ENCODE measurements at regions not wholly inside any gene's neighbourhood (a gene's known extent, or its start where the extent isn't known, plus 50 kb on each side); places are given as distances from the start of the nearest gene placed in this dataset.

- H3K4me3 ChIP-seq (ENCODE audit: low read depth, low read length): no peak overlapping the region
- H3K9ac ChIP-seq (ENCODE audit: low read length): no peak overlapping the region
- no peaks in the 10 kb centered on the region for H3K36me3 ChIP-seq (ENCODE audit: control insufficient read depth, insufficient read depth, low read length)
- H3K27ac ChIP-seq (ENCODE audit: low read depth, low read length): no peak overlapping the region
- peaks cover 9% of the 10 kb centered on the region for H3K4me1 ChIP-seq (ENCODE audit: control insufficient read depth, insufficient read depth, low read length)
- H3K27me3 ChIP-seq (ENCODE audit: control insufficient read depth, insufficient read depth, low read length): peaks cover 22% of the 10 kb centered on the region
- peaks cover 3% of the 10 kb centered on the region; the same call in 1 of the 2 replicates for H3K9me3 ChIP-seq (ENCODE audit: control insufficient read depth, insufficient read depth, low read depth, low read length)
Observed at GRCh38 chr12:114302606-114303315, 103.2 kb downstream of the TBX5 start.

DNA sequence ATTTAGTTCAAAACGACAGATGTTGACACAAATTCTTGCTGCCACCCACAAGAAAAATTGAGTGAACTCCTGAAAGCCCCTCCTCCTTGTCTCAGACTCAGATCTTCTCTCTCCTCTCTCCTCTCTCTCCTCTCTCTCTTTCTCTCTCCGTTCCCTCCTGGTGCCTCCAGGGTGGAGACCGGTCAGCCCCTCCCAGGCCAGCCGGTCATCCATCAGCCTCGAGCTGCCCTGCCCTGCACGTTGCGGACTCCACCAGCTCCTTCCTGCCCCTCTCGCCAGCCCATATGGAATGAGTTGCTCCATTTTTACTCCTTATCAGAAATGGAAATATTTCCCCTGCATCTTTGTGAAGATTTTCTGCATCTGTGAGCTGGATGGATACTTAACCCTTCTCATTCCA is 103.8 kb downstream of the TBX5 start:
- Histone ChIP-seq H3K9me3 (ENCODE audit: control insufficient read depth, insufficient read depth, low read depth, low read length) (peaks cover 3% of the 10 kb centered on the region; the same call in 1 of the 2 replicates), H3K27me3 (ENCODE audit: control insufficient read depth, insufficient read depth, low read length) (peaks cover 21% of the 10 kb centered on the region)

GRCh38 chr12:114294303-114294685 is 111.7 kb downstream of the TBX5 start:
- H3K4me1 ChIP-seq (ENCODE audit: control insufficient read depth, insufficient read depth, low read length): no peaks in the 10 kb centered on the region
- no peak overlapping the region for H3K9ac ChIP-seq (ENCODE audit: low read length)
- no peak overlapping the region for H3K27ac ChIP-seq (ENCODE audit: low read depth, low read length)
- H3K9me3 ChIP-seq (ENCODE audit: control insufficient read depth, insufficient read depth, low read depth, low read length): peaks cover 17% of the 10 kb centered on the region
- peaks cover 5% of the 10 kb centered on the region; the same call in 1 of the 2 replicates for H3K27me3 ChIP-seq (ENCODE audit: control insufficient read depth, insufficient read depth, low read length)
- no peak overlapping the region for H3K4me3 ChIP-seq (ENCODE audit: low read depth, low read length)
- no peaks in the 10 kb centered on the region for H3K36me3 ChIP-seq (ENCODE audit: control insufficient read depth, insufficient read depth, low read length)

More for the DNA sequence above, 103.8 kb downstream of the TBX5 start:
- Histone ChIP-seq H3K4me1 (ENCODE audit: control insufficient read depth, insufficient read depth, low read length) (peaks cover 9% of the 10 kb centered on the region), H3K27ac (ENCODE audit: low read depth, low read length) (no peak overlapping the region), H3K36me3 (ENCODE audit: control insufficient read depth, insufficient read depth, low read length) (no peaks in the 10 kb centered on the region), H3K4me3 (ENCODE audit: low read depth, low read length) (no peak overlapping the region), H3K9ac (ENCODE audit: low read length) (no peak overlapping the region)

DNA sequence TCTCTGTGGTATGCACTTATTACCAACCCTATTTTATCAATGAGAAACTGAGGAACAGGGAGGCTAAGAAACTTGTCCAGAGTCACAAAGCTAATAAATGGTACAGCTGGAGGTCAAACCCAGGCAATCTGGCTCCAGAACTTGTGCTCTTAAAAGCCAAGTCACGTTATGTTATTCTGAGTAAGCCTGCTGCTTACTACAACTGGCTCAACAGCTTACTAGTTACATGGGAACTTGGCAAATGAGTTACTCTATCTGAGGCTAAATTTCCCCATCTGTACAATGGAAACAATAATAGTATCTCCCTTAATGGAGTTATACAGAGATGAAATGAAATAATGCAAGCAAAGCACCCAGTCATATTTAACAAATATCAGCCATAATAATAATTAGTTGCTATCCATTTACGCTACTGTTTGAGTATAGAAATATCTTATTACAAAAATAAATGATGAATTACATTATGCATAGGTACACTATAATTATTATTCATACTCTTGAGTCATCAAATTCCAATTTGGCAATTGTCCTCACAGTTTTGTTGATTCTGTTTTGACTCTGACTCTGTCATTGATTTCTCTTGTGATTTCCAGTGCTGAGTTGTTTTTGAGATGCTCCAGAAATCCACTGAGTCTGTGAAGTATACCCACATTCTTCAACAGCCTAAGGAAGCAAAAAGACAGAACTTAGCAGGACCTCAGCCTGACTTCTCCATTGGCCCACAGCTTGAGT is 112.2 kb downstream of the TBX5 start:
- Histone ChIP-seq H3K4me3 (ENCODE audit: low read depth, low read length) (no peak overlapping the region), H3K4me1 (ENCODE audit: control insufficient read depth, insufficient read depth, low read length) (no peaks in the 10 kb centered on the region), H3K9ac (ENCODE audit: low read length) (no peak overlapping the region), H3K9me3 (ENCODE audit: control insufficient read depth, insufficient read depth, low read depth, low read length) (peaks cover 17% of the 10 kb centered on the region), H3K27ac (ENCODE audit: low read depth, low read length) (no peak overlapping the region), H3K27me3 (ENCODE audit: control insufficient read depth, insufficient read depth, low read length) (peaks cover 5% of the 10 kb centered on the region; the same call in 1 of the 2 replicates), H3K36me3 (ENCODE audit: control insufficient read depth, insufficient read depth, low read length) (no peaks in the 10 kb centered on the region)

DNA sequence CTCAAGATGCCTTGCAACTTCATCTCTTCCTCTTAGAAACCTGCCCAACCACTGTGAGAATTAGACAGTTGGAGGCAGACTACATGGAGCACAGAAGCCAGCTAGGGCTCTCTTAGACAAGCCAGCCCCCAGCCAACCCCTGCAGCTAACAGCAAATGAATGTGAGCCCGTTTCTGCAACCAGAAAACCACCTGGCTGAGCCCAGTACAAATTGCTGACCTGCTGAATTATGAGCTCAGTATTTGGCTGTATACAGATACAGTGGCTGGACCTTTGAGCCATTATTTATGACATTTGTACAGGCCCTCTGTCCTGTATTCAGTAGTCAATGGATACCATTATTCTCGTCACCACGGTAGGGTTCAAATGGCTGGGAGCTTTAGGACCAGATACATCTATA is 112.9 kb downstream of the TBX5 start:
- no peak overlapping the region for H3K27ac ChIP-seq (ENCODE audit: low read depth, low read length)
- no peak overlapping the region for H3K9ac ChIP-seq (ENCODE audit: low read length)
- no peaks in the 10 kb centered on the region for H3K36me3 ChIP-seq (ENCODE audit: control insufficient read depth, insufficient read depth, low read length)
- H3K4me1 ChIP-seq (ENCODE audit: control insufficient read depth, insufficient read depth, low read length): peaks cover 5% of the 10 kb centered on the region
- peaks cover 17% of the 10 kb centered on the region for H3K9me3 ChIP-seq (ENCODE audit: control insufficient read depth, insufficient read depth, low read depth, low read length)
- peaks cover 5% of the 10 kb centered on the region; the same call in 1 of the 2 replicates for H3K27me3 ChIP-seq (ENCODE audit: control insufficient read depth, insufficient read depth, low read length)
- no peak overlapping the region for H3K4me3 ChIP-seq (ENCODE audit: low read depth, low read length)

DNA sequence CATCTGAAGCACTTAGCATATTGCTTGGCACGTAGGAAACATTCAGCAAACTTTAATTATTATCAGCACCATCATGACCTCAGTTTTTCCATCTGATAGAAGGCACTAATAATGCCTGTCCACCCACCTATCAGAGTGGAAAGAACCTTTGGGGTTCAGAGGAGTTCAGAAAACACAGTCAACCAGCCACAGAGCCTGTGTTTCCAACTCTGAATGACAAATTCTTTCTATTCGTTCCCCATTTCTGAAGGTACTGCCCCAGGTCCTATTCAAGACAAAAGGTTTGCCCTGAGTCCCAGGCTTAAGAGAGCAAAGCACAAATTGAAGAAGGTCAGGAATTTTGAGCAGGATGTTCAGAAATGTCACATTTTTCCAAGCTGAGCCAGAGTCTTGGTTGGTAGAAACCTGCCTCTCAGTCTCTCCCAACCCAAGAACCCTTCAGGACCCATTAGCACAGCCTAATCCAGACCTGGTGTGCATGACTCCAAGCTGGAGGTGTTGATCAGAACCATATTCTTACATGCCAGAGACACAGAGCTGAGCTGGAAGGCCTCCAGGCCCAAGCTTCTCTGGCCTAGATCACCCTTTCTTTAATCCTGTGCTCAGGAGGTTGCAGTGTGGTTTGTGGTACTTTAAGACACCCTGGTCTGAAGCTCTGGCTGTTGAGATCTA is 114.4 kb downstream of the TBX5 start:
- Histone ChIP-seq H3K4me3 (ENCODE audit: low read depth, low read length) (no peak overlapping the region), H3K4me1 (ENCODE audit: control insufficient read depth, insufficient read depth, low read length) (peaks cover 13% of the 10 kb centered on the region), H3K36me3 (ENCODE audit: control insufficient read depth, insufficient read depth, low read length) (no peaks in the 10 kb centered on the region), H3K9me3 (ENCODE audit: control insufficient read depth, insufficient read depth, low read depth, low read length) (peaks cover 13% of the 10 kb centered on the region), H3K27me3 (ENCODE audit: control insufficient read depth, insufficient read depth, low read length) (peaks cover 5% of the 10 kb centered on the region; the same call in 1 of the 2 replicates), H3K9ac (ENCODE audit: low read length) (no peak overlapping the region), H3K27ac (ENCODE audit: low read depth, low read length) (no peak overlapping the region)

- no peak overlapping the region for H3K4me3 ChIP-seq (ENCODE audit: low read depth, low read length)
- H3K9ac ChIP-seq (ENCODE audit: low read length): no peak overlapping the region
- H3K4me1 ChIP-seq (ENCODE audit: control insufficient read depth, insufficient read depth, low read length): peaks cover 26% of the 10 kb centered on the region
- no peak overlapping the region for H3K27ac ChIP-seq (ENCODE audit: low read depth, low read length)
- H3K9me3 ChIP-seq (ENCODE audit: control insufficient read depth, insufficient read depth, low read depth, low read length): peaks cover 6% of the 10 kb centered on the region
- H3K27me3 ChIP-seq (ENCODE audit: control insufficient read depth, insufficient read depth, low read length): no peaks in the 10 kb centered on the region; the same call in 1 of the 2 replicates
- no peaks in the 10 kb centered on the region for H3K36me3 ChIP-seq (ENCODE audit: control insufficient read depth, insufficient read depth, low read length)
Observed at GRCh38 chr12:114287821-114288525, 118.0 kb downstream of the TBX5 start.

- H3K27me3 ChIP-seq (ENCODE audit: control insufficient read depth, insufficient read depth, low read length): no peaks in the 10 kb centered on the region; the same call in 1 of the 2 replicates
- no peak overlapping the region for H3K9ac ChIP-seq (ENCODE audit: low read length)
- H3K36me3 ChIP-seq (ENCODE audit: control insufficient read depth, insufficient read depth, low read length): no peaks in the 10 kb centered on the region
- H3K4me1 ChIP-seq (ENCODE audit: control insufficient read depth, insufficient read depth, low read length): peaks cover 26% of the 10 kb centered on the region
- H3K27ac ChIP-seq (ENCODE audit: low read depth, low read length): no peak overlapping the region
- no peak overlapping the region for H3K4me3 ChIP-seq (ENCODE audit: low read depth, low read length)
- H3K9me3 ChIP-seq (ENCODE audit: control insufficient read depth, insufficient read depth, low read depth, low read length): no peaks in the 10 kb centered on the region
Observed at GRCh38 chr12:114286145-114286544, 119.8 kb downstream of the TBX5 start.

DNA sequence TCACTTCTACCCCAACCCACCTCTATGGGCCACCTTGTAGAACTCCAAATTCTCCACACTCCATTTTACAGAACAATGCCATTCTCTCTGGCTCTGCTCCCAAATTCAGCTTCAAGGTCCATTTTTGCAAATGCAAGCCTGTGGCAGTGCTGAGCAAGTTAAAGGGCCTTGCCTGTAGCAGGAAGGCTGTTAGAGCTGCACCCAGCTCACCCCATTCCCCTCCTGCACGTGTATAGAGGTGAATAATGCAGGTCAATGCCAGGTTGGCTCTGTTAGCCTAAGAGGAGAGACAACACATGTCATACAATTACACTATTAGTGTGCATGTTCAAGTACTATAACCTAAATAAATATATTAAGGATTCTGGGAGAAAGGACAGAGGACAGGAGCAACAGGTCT is 120.4 kb downstream of the TBX5 start:
- H3K36me3 ChIP-seq (ENCODE audit: control insufficient read depth, insufficient read depth, low read length): no peaks in the 10 kb centered on the region
- H3K4me1 ChIP-seq (ENCODE audit: control insufficient read depth, insufficient read depth, low read length): peaks cover 26% of the 10 kb centered on the region
- no peaks in the 10 kb centered on the region; the same call in 1 of the 2 replicates for H3K27me3 ChIP-seq (ENCODE audit: control insufficient read depth, insufficient read depth, low read length)
- H3K9ac ChIP-seq (ENCODE audit: low read length): no peak overlapping the region
- H3K27ac ChIP-seq (ENCODE audit: low read depth, low read length): no peak overlapping the region
- H3K9me3 ChIP-seq (ENCODE audit: control insufficient read depth, insufficient read depth, low read depth, low read length): no peaks in the 10 kb centered on the region
- no peak overlapping the region for H3K4me3 ChIP-seq (ENCODE audit: low read depth, low read length)

GRCh38 chr12:114284041-114284440 is 121.9 kb downstream of the TBX5 start:
- Histone ChIP-seq H3K27ac (ENCODE audit: low read depth, low read length) (no peak overlapping the region), H3K27me3 (ENCODE audit: control insufficient read depth, insufficient read depth, low read length) (no peaks in the 10 kb centered on the region), H3K4me3 (ENCODE audit: low read depth, low read length) (no peak overlapping the region), H3K4me1 (ENCODE audit: control insufficient read depth, insufficient read depth, low read length) (peaks cover 26% of the 10 kb centered on the region), H3K9me3 (ENCODE audit: control insufficient read depth, insufficient read depth, low read depth, low read length) (no peaks in the 10 kb centered on the region), H3K36me3 (ENCODE audit: control insufficient read depth, insufficient read depth, low read length) (no peaks in the 10 kb centered on the region), H3K9ac (ENCODE audit: low read length) (no peak overlapping the region)

Measured in HUES6 (cell line).